T-helper 1 cell treated with Interleukin-12 subunit alpha and Interleukin-12 subunit beta and Interleukin-4 antibody, amounts not matched to agents 30 μg/mL and 1 μg/mL, for 36 hours (primary cell): ENCODE measurements at regions not wholly inside any gene's neighbourhood (a gene's known extent, or its start where the extent isn't known, plus 50 kb on each side); places are given as distances from the start of the nearest gene placed in this dataset.

Experiments used
- H3K27ac Mint-ChIP-seq: one replicate; pipeline ENCODE4 v1.8.0; 2021; ENCODE audit warnings: mild to moderate bottlenecking, mixed read lengths
- H3K27me3 Mint-ChIP-seq: one replicate; pipeline ENCODE4 v1.8.0; 2021; ENCODE audit warnings: low read depth, mixed read lengths
- H3K36me3 Mint-ChIP-seq: one replicate; pipeline ENCODE4 v1.8.0; 2021; ENCODE audit warnings: low read depth, mixed read lengths
- H3K4me1 Mint-ChIP-seq: one replicate; pipeline ENCODE4 v1.8.0; 2021; ENCODE audit warnings: low read depth, mixed read lengths
- H3K4me3 Mint-ChIP-seq: one replicate; pipeline ENCODE4 v1.8.0; 2021; ENCODE audit warnings: mild to moderate bottlenecking, moderate library complexity, mixed read lengths
- H3K9me3 Mint-ChIP-seq: one replicate; pipeline ENCODE4 v1.8.0; 2021; ENCODE audit warnings: mixed read lengths

GRCh38 chr5:155727512-155728145, 599.3 kb upstream of the SGCD start:
- H3K4me3 Mint-ChIP-seq, result no peak overlapping the region
- no peaks in the 10 kb centered on the region for H3K36me3 Mint-ChIP-seq
- H3K27me3 Mint-ChIP-seq, result peaks cover 50% of the 10 kb centered on the region
- H3K4me1 Mint-ChIP-seq, result no peaks in the 10 kb centered on the region
- H3K27ac Mint-ChIP-seq, result no peak overlapping the region
- H3K9me3 Mint-ChIP-seq, result no peaks in the 10 kb centered on the region

- H3K27me3 Mint-ChIP-seq, result peaks cover 50% of the 10 kb centered on the region
- no peak overlapping the region for H3K4me3 Mint-ChIP-seq
Observed at GRCh38 chr5:155728146-155728856, 598.7 kb upstream of the SGCD start.

GRCh38 chr5:155728857-155729683, 597.9 kb upstream of the SGCD start:
- Mint-ChIP-seq H3K4me3 (no peak overlapping the region), H3K27ac (no peak overlapping the region), H3K27me3 (peaks cover 50% of the 10 kb centered on the region), H3K4me1 (no peaks in the 10 kb centered on the region), H3K9me3 (no peaks in the 10 kb centered on the region), H3K36me3 (no peaks in the 10 kb centered on the region)

More at GRCh38 chr5:155728146-155728856, 598.7 kb upstream of the SGCD start:
- Mint-ChIP-seq H3K4me1 (no peaks in the 10 kb centered on the region), H3K27ac (no peak overlapping the region), H3K36me3 (no peaks in the 10 kb centered on the region), H3K9me3 (no peaks in the 10 kb centered on the region)

- Mint-ChIP-seq H3K36me3 (no peaks in the 10 kb centered on the region), H3K9me3 (no peaks in the 10 kb centered on the region), H3K4me1 (no peaks in the 10 kb centered on the region), H3K27me3 (peaks cover 50% of the 10 kb centered on the region), H3K27ac (no peak overlapping the region), H3K4me3 (no peak overlapping the region)
Observed at GRCh38 chr5:155729684-155730059, 597.3 kb upstream of the SGCD start.

- Mint-ChIP-seq H3K27me3 (peaks cover 31% of the 10 kb centered on the region), H3K9me3 (no peaks in the 10 kb centered on the region), H3K4me3 (no peak overlapping the region), H3K36me3 (no peaks in the 10 kb centered on the region), H3K27ac (no peak overlapping the region), H3K4me1 (no peaks in the 10 kb centered on the region)
Observed at GRCh38 chr5:155732587-155733376, 594.2 kb upstream of the SGCD start.

GRCh38 chr5:155733935-155734334, 593.0 kb upstream of the SGCD start:
- no peaks in the 10 kb centered on the region for H3K36me3 Mint-ChIP-seq
- no peaks in the 10 kb centered on the region for H3K4me1 Mint-ChIP-seq
- H3K4me3 Mint-ChIP-seq, result no peak overlapping the region
- H3K27ac Mint-ChIP-seq, result no peak overlapping the region
- peaks cover 29% of the 10 kb centered on the region for H3K27me3 Mint-ChIP-seq
- H3K9me3 Mint-ChIP-seq, result no peaks in the 10 kb centered on the region

GRCh38 chr5:155735388-155735787, 591.6 kb upstream of the SGCD start:
- H3K4me3 Mint-ChIP-seq, result no peak overlapping the region
- H3K36me3 Mint-ChIP-seq, result no peaks in the 10 kb centered on the region
- H3K9me3 Mint-ChIP-seq, result no peaks in the 10 kb centered on the region

GRCh38 chr5:155738616-155739015, 588.3 kb upstream of the SGCD start:
- no peaks in the 10 kb centered on the region for H3K27me3 Mint-ChIP-seq
- H3K4me3 Mint-ChIP-seq, result no peak overlapping the region
- H3K4me1 Mint-ChIP-seq, result no peaks in the 10 kb centered on the region
- H3K27ac Mint-ChIP-seq, result no peak overlapping the region
- H3K9me3 Mint-ChIP-seq, result no peaks in the 10 kb centered on the region
- no peaks in the 10 kb centered on the region for H3K36me3 Mint-ChIP-seq

More at GRCh38 chr5:155735388-155735787, 591.6 kb upstream of the SGCD start:
- Mint-ChIP-seq H3K4me1 (no peaks in the 10 kb centered on the region), H3K27me3 (peaks cover 15% of the 10 kb centered on the region), H3K27ac (no peak overlapping the region)

GRCh38 chr5:155746367-155747038, 580.5 kb upstream of the SGCD start:
- Mint-ChIP-seq H3K4me1 (no peaks in the 10 kb centered on the region), H3K27ac (no peak overlapping the region), H3K9me3 (no peaks in the 10 kb centered on the region), H3K27me3 (no peaks in the 10 kb centered on the region), H3K36me3 (no peaks in the 10 kb centered on the region), H3K4me3 (no peak overlapping the region)

GRCh38 chr5:155750101-155750500, 576.9 kb upstream of the SGCD start:
- Mint-ChIP-seq H3K9me3 (no peaks in the 10 kb centered on the region), H3K27me3 (no peaks in the 10 kb centered on the region), H3K4me1 (no peaks in the 10 kb centered on the region), H3K4me3 (no peak overlapping the region), H3K36me3 (no peaks in the 10 kb centered on the region), H3K27ac (no peak overlapping the region)

GRCh38 chr5:155750571-155750970, 576.4 kb upstream of the SGCD start:
- no peaks in the 10 kb centered on the region for H3K4me1 Mint-ChIP-seq

GRCh38 chr5:155753943-155754581, 572.9 kb upstream of the SGCD start:
- Mint-ChIP-seq H3K4me1 (no peaks in the 10 kb centered on the region), H3K9me3 (no peaks in the 10 kb centered on the region), H3K27me3 (no peaks in the 10 kb centered on the region), H3K36me3 (no peaks in the 10 kb centered on the region), H3K4me3 (no peak overlapping the region), H3K27ac (no peak overlapping the region)

More at GRCh38 chr5:155750571-155750970, 576.4 kb upstream of the SGCD start:
- Mint-ChIP-seq H3K4me3 (no peak overlapping the region), H3K36me3 (no peaks in the 10 kb centered on the region), H3K27me3 (no peaks in the 10 kb centered on the region), H3K9me3 (no peaks in the 10 kb centered on the region), H3K27ac (no peak overlapping the region)

GRCh38 chr5:155759252-155759651, 567.7 kb upstream of the SGCD start:
- H3K4me1 Mint-ChIP-seq, result no peaks in the 10 kb centered on the region
- peaks cover 17% of the 10 kb centered on the region for H3K9me3 Mint-ChIP-seq
- no peaks in the 10 kb centered on the region for H3K27me3 Mint-ChIP-seq
- H3K4me3 Mint-ChIP-seq, result no peak overlapping the region
- H3K27ac Mint-ChIP-seq, result no peak overlapping the region
- H3K36me3 Mint-ChIP-seq, result peaks cover 4% of the 10 kb centered on the region
